GM19238 (cell line): ENCODE measurements at regions not wholly inside any gene's neighbourhood (a gene's known extent, or its start where the extent isn't known, plus 50 kb on each side); places are given as distances from the start of the nearest gene placed in this dataset.
A peak's percentile ranks its signal among the peaks of the same experiment; 100 is the strongest.

Source experiments
- DNase-seq: peaks from one replicate; pipeline ENCODE4 v3.0.0; 2011; ENCODE audit warnings: low spot score; ENCODE audit not compliant: insufficient read length

DNA sequence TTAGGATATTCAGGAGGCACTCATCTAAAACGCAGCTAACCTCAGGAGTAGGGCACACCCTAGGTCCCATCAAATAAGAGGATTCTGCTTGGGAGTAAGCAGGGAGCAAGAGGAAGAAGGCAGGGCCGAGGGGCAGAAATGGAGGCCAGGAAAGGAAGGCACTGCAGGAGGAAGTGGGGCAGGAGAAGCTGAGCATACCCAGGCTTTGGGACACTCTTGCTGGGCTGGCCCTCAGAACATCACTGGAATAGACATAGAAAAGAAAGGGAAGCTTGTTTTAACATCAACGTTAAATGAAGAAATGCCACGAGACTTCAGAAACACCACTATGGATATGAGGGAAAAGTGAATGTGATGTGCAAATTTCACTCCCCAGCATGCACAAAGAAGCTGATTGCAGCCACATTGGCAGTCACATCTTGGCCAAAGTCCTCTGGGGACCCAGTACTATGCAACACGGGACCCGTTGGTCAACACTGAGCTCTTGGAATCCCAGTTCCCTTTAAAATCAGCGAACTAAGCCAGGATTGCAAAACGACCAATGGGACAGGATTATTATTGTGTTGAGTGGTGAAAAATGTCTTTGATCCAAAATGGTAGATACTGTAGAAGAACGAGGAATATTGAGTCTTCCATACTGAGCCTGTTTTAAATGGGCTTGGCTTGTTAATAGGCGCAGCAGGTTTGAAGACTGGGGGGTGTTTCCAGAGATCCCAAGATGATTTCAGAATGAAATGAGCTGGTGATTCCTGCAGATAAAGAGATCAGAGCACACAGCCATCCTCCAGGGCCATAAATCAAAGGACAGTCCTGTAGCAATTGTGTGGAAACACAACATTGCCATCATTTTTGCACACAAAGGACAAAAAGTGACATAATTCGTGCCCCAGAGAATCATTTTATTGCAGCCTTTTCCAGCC is 152.4 kb downstream of the TOMM20 start:
- DNase-seq: no peak

DNA sequence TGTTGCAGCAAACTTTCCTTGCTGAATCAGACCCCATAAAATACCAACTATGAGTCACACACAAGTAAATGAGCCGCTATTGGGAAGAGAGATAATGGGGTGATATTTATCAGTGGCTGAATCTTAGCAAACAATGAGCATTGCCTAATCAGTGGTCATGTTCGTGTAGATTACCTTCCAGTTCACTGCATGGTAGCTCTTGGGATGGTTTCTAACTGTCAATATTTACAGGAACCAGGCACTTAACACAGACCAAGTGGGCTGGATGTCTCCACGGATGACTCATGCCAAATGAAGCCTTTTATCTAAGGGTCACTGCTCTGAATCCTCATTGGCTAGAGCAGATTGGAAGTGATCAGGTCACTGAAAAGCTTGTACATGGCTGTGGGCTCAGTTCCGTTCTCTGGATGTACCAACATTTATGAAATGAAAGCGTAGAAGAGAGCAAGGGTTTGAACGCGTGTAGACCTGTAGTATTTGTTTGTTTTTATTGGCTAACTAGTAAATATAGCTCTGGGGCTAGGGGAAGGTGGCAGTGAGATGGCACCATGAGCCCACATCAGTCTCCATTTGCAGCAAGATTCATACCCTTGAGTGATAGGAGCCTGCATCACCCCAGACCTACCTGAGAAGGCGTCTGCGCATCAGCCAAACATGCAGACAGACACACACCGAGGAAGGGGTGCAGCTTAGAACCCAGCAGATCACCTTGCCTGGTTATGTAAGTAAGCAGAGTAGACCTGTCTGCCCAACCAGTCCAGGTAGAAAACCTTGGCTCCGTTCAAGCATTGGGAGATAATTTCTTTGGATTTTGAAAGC is 153.3 kb downstream of the TOMM20 start:
- no peak for DNase-seq

DNA sequence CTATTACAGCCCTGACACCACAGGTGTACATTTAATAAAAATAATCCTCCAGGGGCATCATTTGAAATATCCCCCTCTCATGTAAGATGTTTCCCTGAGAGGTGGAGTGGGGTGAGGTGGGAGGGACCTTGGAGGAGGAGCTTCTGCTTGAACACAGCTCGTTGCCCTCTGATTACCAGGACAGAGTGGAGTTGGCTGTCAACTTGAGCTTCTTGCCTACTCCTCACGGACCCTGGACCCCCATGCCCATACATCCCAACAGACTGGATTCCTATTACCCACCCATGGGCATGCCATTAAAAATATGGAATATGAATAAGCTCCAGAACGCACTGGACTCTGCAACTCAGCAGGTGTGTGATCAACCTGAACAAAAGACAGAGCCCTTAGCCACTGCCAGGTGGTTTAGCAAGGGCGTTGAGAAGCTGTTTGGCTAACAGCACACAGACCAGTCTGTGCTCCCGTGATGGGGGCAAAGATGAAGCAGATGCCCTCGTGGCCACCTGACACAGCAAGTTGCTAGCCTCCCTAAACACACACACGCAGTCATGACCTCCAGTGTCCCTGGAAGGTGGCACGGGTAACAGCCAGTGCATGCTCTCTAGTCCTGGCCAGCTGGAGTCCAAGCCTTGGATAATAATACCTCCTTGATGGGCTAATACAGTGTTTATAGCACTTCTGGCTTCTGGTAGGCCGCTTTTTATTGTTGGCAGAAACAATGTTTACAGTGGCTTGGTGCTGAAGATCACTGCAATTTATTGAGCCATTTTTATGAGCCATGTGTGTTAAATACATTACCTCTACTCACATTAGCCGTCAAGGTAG is 155.0 kb downstream of the TOMM20 start:
- DNase-seq: no peak

DNA sequence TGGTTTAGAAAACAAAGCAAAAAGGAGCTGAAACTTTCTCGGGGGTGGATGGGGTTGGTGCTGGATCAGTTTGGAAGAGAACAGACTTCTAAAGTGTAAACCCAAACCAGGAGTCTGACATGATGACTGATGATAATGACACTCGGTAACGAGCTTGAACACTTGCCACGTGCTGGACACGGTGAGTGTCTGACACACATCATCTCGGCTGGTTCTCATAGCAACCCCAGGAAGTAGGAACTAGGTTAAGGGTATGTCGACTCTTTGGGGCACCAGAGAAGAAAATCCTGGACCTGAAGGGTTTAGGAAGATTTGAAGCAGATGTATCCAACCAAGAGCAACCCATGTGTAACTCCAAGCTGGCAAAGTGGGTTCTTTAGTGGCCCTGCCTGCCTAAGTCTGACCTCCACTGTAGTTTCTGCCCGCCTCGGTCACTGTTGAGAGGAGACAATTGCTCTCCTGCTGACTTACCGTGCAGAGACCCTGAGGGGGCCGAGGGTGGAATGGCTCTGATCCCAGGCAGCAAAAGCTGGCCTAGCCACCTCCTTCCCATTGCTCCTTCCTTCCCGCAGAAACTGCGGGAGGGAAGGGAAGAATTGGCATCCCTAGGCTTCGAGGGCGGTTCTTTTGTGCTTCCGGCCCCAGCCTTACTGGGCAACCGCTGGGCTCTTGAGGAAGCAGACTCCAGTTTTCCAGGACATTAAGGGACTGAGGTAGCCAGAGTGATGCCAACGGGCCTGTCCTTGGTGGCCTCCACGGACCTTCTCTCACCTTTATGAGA is 156.0 kb downstream of the TOMM20 start:
- no peak for DNase-seq

DNA sequence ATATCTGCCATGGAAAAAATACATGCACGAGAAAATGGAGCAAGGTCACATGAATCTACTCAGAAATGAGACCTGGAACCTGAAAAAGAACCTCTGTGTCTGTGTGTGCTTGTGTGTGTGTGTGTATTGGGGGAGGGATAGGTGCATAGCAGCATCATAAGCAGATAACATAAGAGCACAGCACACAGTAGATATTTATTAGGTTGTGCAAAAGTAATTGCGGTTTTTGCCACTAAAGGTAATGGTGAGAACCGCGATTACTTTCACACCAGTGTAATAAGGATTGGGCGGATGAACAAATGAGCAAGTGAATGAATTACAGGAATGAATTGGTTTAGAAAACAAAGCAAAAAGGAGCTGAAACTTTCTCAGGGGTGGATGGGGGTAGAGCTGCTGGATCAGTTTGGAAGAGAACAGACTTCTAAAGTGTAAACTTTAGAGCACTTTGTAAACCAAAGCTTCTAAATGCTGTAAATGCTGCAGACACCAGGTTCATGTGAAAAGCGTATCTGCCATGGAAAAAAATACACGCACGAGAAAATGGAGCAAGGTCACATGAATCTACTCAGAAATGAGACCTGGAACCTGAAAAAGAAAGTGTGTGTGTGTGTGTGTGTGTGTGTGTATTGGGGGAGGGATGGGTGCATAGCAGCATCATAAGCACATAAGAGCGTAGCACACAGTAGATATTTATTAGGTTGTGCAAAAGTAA is 156.9 kb downstream of the TOMM20 start:
- DNase-seq: no peak

DNA sequence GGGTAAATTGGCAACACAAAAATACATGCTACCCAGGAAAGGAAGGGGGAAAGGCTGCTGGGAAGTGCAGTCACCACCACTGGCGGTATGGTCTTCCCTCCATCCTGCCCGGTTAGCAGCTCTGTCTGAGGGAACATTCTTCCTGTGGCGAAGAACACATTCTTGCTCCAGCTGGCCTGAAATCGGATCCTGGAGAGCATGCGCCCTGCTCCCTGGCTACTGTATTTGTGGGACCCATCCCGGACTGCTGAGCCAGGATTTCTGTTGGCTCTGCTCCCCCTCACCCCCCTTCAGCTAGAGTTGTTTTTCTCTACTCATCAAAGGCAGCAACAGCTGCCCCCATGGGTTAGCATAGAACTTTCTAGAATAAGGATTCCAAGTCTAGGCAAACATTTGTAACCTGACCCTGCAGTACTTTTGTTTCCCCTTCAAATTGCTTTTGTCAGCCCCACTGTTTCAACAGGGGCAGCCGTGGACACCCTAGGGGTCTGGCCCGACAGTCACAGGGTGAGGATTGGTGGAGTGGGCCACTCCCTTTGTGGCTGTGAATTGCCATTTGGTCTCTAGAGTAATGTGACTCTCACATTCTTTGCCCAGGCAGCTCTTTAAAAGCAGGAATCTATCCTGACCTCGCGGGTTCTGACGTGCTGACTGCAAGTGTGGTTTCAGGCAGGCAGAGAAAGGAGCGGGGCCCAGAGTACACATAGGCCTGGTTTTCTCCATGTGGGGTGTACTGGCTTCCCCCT is 157.7 kb downstream of the TOMM20 start:
- no peak for DNase-seq

DNA sequence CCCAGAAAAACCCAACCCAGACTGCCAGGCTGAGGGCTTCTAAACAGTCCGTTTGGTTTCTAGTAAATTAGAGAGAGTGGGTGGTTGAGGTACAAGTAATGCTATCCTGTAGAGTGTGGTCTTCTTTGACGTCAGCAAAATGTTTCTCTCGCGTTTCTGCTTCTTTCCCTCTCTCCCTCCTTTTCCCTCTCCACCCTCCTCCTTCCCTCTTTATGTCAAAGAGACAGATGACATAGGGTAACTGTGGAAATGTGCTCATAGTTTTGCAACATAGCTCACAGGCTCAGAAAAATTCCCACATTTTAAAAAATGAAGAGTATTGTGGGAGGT is 158.3 kb downstream of the TOMM20 start:
- no peak for DNase-seq

DNA sequence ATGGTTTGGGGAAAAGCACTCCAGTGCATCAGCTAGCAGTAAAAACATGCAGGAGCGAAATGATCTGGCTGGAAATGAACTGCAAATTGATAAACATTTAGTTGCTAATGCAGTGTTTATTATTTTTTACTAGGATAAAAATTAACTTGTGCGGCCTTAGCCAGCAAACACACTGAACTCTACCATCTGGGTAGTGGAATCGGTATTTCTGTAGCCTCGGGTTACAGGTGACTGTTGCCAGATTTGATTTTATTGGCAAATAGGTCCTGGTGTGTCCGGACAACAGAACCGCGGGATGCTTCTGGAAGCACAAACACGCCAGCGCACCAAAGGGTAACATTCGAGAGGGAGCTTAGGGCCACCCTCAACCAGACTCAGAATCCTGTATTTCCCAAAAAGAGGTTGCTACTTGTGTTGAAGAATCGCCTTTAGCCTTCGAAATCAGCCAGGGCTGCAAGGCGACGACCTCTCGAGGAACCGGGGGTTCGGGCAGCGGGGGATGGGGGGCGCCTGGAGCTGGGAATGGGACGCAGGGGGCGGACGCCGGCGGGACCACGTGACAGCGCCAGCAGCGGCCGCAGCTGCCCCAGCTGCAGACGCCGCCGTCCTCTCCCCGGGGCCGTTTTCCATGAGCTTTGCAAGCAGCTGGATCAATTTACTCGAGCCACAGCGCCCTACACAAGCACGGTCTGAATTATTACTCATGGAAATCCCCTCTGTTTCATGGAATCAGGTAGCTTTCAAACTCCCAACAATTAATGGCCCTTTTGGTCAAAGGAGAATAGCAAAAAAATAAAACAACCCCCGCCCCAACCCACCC is 158.8 kb downstream of the TOMM20 start:
- DNase-seq: no peak

DNA sequence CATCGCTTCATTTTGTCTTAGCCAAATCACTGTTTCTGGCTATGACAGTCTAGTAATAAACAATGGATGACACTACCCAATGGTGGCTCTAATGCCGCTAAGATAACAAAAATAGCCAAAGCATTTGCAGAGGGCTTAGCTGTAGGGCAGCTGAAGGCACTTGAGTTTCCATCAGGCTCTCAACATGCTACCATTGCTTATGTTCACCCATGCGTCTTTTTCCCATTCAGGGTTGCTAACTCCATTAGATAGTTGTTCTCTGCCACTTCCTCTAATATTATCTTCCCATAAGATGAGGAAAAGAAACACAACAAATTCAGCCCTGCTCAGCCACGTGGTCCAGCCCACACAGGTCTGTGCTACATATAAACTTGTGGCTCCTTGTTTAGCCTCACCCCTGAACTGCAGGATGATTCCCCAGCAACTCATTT is 159.6 kb downstream of the TOMM20 start:
- no peak for DNase-seq

DNA sequence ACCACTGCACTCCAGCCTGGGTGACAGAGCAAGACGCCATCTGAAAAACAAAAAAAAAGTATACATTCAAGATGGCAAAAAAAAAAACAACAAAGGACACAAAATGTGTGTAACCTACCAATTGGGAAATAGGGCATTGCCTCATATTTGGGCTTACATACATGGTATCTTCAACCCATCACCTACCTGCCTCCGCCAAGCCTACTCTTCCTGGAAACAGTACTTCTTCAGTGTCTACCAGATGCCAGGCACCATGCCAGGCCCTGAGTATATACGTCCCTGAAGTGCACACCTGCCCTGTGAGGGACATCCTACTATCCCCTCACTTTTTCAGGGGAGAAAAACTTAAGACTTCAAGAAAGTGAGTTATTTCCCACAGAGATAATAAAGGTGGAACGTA is 160.2 kb downstream of the TOMM20 start:
- DNase-seq: no peak

DNA sequence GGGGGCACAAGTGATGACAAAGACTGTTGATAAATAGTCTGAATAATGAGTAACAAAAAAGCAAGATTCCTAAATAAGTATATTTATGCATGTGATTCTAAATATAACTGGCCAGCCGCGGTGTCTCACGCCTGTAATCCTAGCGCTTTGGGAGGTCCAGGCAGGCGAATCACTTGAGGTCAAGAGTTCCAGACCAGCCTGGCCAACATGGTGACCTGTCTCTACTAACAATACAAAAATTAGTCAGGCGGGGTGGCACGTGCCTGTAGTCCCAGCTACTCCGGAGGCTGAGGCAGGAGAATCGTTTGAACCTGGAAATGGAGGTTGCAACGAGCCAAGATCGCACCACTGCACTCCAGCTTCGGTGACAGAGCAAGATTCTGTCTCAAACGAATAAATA is 161.5 kb downstream of the TOMM20 start:
- DNase-seq: no peak

DNA sequence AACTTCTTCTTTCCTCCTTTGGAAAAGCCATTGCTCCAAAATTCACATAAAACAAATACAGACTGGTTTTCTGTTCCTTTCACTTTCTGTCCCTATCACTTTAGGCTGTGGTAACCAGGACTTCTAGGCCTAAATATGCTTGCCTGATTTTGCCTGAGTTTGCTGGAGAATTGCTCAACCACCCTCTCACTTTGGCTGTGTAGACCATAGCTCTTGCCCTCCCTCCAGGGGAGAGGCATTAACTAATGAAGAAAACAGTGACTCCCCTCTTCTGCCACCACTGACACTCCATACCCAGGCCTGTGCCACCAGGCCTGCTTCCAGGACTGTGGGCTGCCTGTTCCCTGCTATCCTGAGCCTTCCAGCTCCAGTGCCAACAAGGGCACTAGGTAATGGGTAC is 163.5 kb downstream of the TOMM20 start:
- no peak for DNase-seq

DNA sequence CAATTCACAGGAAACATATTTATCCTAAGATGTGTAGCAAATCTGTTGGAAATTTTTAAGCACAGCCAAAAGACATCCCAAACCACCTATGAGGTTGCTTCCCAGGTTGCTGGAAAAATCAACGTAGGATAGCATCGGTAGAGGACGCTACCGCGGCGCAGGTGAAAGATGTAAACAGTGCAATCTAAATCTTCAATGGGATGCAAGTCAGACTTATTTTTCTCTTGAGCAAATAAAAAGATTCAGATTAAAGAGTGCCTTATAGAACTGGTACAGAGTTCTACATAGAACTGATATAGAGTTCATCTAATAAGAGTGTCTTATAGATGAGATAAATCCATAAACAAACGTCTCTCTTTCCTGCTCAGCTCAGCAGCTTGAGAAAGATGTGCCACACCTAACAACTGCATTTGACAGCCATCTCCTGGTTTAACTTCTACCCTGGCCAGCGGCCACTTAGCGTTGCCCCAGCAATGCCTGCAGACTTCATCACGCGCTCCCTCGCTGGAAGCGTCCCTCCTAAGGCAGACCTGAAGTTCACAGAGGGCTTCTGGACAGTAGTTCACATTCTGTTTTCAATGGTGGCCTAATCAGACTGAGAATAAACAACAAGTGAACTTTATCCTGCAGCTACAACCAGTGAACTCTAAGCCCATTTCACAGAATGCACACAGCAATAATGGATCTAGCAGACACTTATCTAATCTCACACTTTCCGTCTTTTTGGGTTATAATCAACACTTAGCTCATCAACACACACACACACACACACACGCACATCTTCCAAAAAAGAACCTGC is 164.5 kb downstream of the TOMM20 start:
- DNase-seq: no peak

DNA sequence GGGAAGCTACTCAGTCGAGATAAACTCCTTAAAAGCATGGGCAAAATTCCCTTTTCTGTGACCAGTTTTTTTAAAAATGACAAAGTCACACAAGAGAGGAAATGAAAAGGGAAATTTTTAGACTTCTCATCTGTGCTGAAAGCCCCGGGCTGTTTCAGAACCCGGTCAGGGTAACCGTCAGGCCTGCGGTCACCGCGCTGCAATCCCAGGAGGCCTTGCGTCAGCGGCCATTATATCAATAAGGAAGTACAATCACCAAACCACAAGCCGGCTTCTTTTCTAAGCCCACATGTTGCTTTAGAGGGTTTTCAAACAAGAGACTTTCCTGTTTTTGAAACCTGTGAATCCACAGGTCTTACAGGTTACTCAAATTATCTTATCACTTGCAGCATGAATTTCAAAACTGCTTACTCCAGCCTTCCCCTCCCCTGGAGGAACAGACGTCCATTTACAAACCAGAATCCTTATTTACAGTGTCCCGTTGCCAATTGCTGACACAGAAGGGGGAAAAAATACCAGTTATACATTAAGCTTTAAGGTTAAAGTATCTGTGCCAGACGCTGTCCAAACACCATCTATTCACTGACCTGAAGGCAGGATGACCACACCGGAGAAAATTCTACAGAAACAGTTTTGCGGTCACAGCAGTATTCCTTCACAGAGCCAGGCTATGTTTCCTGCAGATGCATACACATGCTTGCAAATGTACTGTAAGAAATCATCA is 165.3 kb downstream of the TOMM20 start:
- peak; percentile 87 for DNase-seq

DNA sequence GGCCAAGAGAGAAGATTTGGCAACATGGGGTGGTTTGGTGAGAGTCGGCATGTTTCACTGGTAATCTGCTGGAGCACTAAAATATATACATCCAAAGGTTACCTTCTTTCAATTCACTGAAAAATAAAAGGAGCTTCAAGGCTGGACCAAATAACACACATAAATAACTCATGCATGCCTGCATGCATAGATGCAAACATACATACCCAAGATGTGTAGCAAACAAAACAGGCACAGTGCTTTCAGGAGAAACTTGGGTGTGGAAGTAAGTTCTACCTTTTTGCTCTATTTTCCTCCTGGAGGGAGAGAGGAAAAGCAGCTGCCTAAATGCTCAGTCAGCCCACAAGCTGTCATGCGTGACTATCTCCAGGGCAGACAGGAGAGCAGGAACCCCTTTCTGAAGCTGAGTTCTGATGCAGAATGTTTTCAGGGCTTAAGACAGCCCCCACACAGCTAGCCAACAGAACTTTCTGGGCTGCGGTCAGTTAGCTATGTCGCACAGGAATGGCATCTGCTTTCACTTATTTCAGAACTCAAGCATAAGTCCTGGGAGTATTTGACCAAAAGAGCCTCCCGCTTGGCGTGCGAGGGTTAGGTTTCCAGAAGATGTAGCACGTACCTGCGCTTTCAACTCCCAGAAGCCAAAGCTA is 166.2 kb downstream of the TOMM20 start:
- DNase-seq: peak; percentile 45

DNA sequence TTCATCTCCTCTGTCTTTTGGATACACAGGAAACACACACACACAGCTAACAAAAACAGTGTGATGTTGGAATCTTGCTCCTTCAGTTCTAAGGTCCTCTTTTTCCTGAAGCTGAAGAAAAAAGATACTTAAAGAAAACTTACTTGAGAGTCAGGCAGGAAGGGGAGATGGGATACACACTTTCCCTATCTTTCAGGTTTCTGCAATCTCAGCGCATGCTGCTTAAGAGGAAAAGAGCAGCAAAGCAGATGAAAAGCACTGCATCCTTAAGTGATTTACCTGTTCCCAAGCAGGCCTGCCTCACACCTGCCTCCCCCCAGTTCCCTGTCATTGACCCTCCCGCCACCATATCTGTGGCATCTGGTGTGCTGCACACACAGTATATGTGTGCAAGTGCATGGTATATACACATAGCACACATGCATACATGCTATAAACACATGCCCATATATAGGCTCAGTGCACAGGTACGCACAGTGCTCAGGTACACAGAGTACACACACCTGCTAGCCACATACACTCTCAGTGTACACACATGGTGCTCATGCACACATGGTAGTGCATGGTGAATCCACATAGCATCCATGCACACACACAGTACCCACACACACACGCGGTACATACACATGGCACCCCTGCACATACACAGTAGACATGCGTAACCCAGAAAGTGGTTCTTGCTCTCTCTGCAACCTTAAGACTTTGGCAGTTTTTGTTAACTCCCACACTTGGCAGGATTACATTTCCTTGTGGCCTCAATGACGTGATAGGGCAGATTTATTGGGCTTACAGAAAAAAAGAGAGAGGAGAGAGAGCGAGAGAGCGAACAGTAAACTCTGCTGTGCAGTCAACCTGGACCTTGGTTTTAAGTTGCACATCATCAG is 166.9 kb downstream of the TOMM20 start:
- no peak for DNase-seq
